ENCODE measurements at regions not wholly inside any gene's neighbourhood (a gene's known extent, or its start where the extent isn't known, plus 50 kb on each side); places are given as distances from the start of the nearest gene placed in this dataset.
"Not testable (repeated sequence)": the region's sequence is repeated elsewhere in the genome, so short reads cannot be mapped to it uniquely, and the experiment has no call there.

DNA sequence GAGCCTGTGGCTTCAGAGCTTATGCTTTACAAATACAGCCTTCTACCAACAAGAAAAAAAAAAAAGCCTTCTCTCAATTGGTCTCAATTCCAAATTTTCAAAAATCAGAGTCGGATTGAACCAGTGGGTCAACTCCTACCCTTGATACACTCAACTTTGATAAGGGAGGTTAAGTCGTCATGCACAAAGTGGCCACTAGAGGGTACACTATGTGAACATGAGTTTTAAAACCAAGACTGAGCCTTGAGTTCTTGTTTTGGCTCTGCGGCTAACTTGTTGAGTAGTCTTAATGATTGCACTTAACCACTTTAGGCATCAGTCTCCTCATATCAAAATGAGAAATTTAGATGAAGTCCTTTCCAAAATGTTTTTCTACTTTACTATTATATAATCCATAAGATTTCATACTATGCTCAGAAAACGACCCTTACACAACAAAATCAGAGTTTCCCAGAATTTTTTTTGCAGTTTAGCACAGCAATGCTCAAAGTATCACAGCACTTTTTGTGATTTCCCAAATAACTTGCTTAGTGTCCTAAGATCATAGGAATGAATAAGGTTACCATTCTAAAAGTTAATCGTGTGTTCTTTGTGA is 92.9 kb upstream of the MTAP start:
- TF ChIP-seq, protein P1, sequence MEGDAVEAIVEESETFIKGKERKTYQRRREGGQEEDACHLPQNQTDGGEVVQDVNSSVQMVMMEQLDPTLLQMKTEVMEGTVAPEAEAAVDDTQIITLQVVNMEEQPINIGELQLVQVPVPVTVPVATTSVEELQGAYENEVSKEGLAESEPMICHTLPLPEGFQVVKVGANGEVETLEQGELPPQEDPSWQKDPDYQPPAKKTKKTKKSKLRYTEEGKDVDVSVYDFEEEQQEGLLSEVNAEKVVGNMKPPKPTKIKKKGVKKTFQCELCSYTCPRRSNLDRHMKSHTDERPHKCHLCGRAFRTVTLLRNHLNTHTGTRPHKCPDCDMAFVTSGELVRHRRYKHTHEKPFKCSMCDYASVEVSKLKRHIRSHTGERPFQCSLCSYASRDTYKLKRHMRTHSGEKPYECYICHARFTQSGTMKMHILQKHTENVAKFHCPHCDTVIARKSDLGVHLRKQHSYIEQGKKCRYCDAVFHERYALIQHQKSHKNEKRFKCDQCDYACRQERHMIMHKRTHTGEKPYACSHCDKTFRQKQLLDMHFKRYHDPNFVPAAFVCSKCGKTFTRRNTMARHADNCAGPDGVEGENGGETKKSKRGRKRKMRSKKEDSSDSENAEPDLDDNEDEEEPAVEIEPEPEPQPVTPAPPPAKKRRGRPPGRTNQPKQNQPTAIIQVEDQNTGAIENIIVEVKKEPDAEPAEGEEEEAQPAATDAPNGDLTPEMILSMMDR (IDR thresholded peaks at IDR 0.05; ENCODE audit: insufficient read depth, low read length, poor library complexity, severe bottlenecking), result peak; percentile 70
- Histone ChIP-seq H3K27me3 (ENCODE audit: control insufficient read depth, insufficient read depth, low read length) (no peaks in the 10 kb centered on the region), H3K4me3 (ENCODE audit: low read depth, low read length) (no peak overlapping the region), H3K36me3 (ENCODE audit: control insufficient read depth, insufficient read depth, low read length) (no peaks in the 10 kb centered on the region)
- no peak for DNase-seq (ENCODE audit: low read depth)

DNA sequence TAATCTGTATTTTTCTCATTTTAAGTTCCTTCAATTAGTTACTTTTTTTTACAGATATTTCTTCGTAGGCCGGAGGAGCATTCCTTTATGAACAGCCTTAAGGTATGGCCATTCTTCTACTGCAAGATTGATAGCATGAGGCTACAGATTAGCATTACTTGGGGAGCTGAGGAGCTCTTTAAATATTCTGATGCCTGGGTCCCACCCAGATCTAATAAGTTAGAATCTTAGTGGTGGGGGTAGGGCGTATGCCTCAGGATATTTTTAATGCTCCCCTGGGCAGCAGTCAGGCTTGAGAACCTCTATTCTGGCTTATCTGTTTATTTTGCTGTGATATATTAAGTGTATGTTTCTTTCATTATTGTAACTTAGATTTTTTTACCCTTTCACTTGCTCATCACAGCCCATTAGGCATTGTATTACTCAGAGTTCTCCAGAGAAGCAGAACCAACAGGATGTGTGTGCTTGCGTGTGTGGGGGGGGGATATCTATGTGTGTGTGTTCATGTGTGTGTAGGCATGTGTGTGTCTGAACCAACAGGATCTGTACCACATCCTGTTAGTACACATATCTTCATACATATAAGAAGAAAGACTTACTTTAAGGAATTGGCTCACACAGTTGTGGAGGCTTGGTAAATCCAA is 91.8 kb upstream of the MTAP start:
- Histone ChIP-seq H3K27me3 (ENCODE audit: control insufficient read depth, insufficient read depth, low read length) (no peaks in the 10 kb centered on the region), H3K36me3 (ENCODE audit: control insufficient read depth, insufficient read depth, low read length) (no peaks in the 10 kb centered on the region), H3K4me3 (ENCODE audit: low read depth, low read length) (no peak overlapping the region)
- TF ChIP-seq, protein P1 (IDR thresholded peaks at IDR 0.05; ENCODE audit: insufficient read depth, low read length, poor library complexity, severe bottlenecking), result no peak
- peak; percentile 61 for DNase-seq (ENCODE audit: low read depth)

DNA sequence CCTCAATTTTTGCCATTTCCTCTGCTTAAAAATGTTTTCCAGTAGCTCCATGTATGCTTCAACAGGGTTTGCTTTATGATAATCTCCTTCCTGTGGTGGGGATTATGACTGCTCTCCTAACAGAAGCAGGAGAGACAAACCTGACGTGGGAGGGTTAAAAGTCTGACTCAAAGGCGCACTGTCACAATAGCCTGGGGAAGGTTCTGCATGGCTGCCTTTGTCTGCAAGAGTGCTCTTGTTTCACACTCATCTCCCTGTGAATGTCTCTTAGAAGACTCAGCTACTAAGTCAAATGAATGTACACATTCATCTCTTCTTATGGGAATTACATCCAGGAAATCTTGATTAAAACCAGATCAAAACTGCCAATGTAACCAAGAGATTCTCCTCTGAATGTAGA is 90.9 kb upstream of the MTAP start:
- TF ChIP-seq, protein P1 (IDR thresholded peaks at IDR 0.05; ENCODE audit: insufficient read depth, low read length, poor library complexity, severe bottlenecking), result no peak
- H3K36me3 ChIP-seq (ENCODE audit: control insufficient read depth, insufficient read depth, low read length), result no peaks in the 10 kb centered on the region
- DNase-seq (ENCODE audit: low read depth), result peak; percentile 79
- no peaks in the 10 kb centered on the region for H3K27me3 ChIP-seq (ENCODE audit: control insufficient read depth, insufficient read depth, low read length)
- H3K4me3 ChIP-seq (ENCODE audit: low read depth, low read length), result no peak overlapping the region

DNA sequence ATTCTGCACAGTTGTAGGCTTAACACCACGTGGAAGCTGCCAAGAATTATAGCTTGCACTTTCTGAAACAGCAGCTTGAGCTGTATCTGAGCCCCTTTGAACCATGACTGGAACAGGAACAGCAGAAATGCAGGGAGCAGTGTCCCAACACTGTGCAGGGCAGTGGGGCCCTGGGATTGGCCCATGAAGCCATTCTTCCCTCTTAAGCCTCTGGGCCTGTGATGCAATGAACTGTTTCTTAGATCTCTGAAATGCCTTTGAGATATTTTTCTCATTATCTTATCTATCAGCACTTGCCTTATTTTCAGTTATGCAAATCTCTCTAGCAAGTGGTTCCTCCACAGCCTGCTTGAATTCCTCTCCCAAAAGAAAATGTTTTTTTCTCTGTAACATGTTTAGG is 87.0 kb upstream of the MTAP start:
- TF ChIP-seq, protein P1 (IDR thresholded peaks at IDR 0.05; ENCODE audit: insufficient read depth, low read length, poor library complexity, severe bottlenecking), result no peak
- no peak for DNase-seq (ENCODE audit: low read depth)
- no peaks in the 10 kb centered on the region for H3K27me3 ChIP-seq (ENCODE audit: control insufficient read depth, insufficient read depth, low read length)
- H3K36me3 ChIP-seq (ENCODE audit: control insufficient read depth, insufficient read depth, low read length), result no peaks in the 10 kb centered on the region
- no peak overlapping the region for H3K4me3 ChIP-seq (ENCODE audit: low read depth, low read length)

DNA sequence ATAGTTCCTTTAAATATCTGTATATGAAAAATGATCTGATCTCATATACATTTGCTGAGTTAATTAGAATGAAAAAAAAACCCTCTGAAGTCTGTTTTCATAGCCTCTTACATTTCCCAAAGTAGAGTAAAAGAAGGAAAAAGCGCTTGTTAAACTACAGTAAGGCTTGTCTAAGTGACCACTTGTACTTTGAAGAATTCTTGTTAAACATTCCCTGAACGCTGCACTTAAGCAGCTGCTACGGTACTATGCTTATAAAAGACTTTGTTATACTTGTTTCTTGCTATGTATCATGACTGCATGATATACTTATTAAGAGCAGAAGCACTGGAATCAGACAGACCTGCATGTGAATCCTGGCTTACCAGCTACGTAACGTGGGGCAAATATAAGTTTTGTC is 81.7 kb upstream of the MTAP start:
- TF ChIP-seq, protein P1 (IDR thresholded peaks at IDR 0.05; ENCODE audit: insufficient read depth, low read length, poor library complexity, severe bottlenecking), result no peak
- Histone ChIP-seq H3K27me3 (ENCODE audit: control insufficient read depth, insufficient read depth, low read length) (no peaks in the 10 kb centered on the region), H3K4me3 (ENCODE audit: low read depth, low read length) (no peak overlapping the region), H3K36me3 (ENCODE audit: control insufficient read depth, insufficient read depth, low read length) (no peaks in the 10 kb centered on the region)
- DNase-seq (ENCODE audit: low read depth), result no peak

DNA sequence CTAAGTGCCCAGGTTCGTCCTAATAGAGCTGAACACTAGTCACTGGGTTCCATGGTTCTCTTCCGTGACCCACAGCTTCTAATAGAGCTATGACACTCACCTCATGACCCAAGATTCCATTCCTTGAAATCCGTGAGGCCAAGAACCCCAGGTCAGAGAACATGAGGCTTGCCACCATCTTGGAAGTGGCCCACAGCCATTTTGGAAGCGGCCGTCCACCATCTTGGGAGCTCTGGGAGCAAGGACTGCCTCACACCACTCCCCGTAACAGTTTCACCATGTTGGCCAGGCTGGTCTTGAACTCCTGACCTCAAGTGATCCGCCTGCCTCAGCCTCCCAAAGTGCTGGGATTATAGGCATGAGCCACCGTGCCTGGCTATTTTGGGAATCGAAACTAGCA is 75.0 kb upstream of the MTAP start:
- not testable (repeated sequence) for H3K27me3 ChIP-seq (ENCODE audit: control insufficient read depth, insufficient read depth, low read length); H3K36me3 ChIP-seq (ENCODE audit: control insufficient read depth, insufficient read depth, low read length); H3K4me3 ChIP-seq (ENCODE audit: low read depth, low read length); DNase-seq (ENCODE audit: low read depth)
